ENCODE measurements at regions not wholly inside any gene's neighbourhood (a gene's known extent, or its start where the extent isn't known, plus 50 kb on each side); places are given as distances from the start of the nearest gene placed in this dataset.

GRCh38 chr5:93145019-93145418 lies 436.0 kb downstream of the NR2F1-AS1 start:
- no peak for TF ChIP-seq USF1 (IDR thresholded peaks at IDR 0.05)
- no peak for TF ChIP-seq CEBPB (IDR thresholded peaks at IDR 0.05)
- no peak for TF ChIP-seq MAX (IDR thresholded peaks at IDR 0.05)
- TF ChIP-seq FOXM1 (IDR thresholded peaks at IDR 0.05; ENCODE audit: borderline replicate concordance, low read depth) = no peak
- TF ChIP-seq CREB1 (IDR thresholded peaks at IDR 0.05; ENCODE audit: low read depth) = no peak
- no peak for TF ChIP-seq RAD21 (IDR thresholded peaks at IDR 0.05; ENCODE audit: low read depth)
- TF ChIP-seq TCF12 (IDR thresholded peaks at IDR 0.05; ENCODE audit: low read depth) = no peak
- TF ChIP-seq NFIC (IDR thresholded peaks at IDR 0.05) = no peak
- no peak for TF ChIP-seq TAF1 (IDR thresholded peaks at IDR 0.05; ENCODE audit: low read depth)
- no peak for TF ChIP-seq YY1 (IDR thresholded peaks at IDR 0.05; ENCODE audit: low read depth)
- no peak for TF ChIP-seq EGR1 (IDR thresholded peaks at IDR 0.05)
- no peak for TF ChIP-seq TEAD4 (IDR thresholded peaks at IDR 0.05)
- TF ChIP-seq REST (IDR thresholded peaks at IDR 0.05; ENCODE audit: low read depth) = no peak
- TF ChIP-seq EP300 (IDR thresholded peaks at IDR 0.05; ENCODE audit: borderline replicate concordance) = no peak

GRCh38 chr5:93141969-93142368 lies 439.1 kb downstream of the NR2F1-AS1 start:
- no peak for TF ChIP-seq MAX (IDR thresholded peaks at IDR 0.05)
- TF ChIP-seq TEAD4 (IDR thresholded peaks at IDR 0.05) = no peak
- TF ChIP-seq TCF12 (IDR thresholded peaks at IDR 0.05; ENCODE audit: low read depth) = no peak
- TF ChIP-seq USF1 (IDR thresholded peaks at IDR 0.05) = no peak
- TF ChIP-seq YY1 (IDR thresholded peaks at IDR 0.05; ENCODE audit: low read depth) = no peak

GRCh38 chr5:93130624-93131490 lies 450.2 kb downstream of the NR2F1-AS1 start:
- no peak for TF ChIP-seq EP300 (IDR thresholded peaks at IDR 0.05; ENCODE audit: borderline replicate concordance)
- TF ChIP-seq USF1 (IDR thresholded peaks at IDR 0.05) = no peak
- TF ChIP-seq EGR1 (IDR thresholded peaks at IDR 0.05) = no peak
- TF ChIP-seq CEBPB (IDR thresholded peaks at IDR 0.05) = no peak
- TF ChIP-seq NFIC (IDR thresholded peaks at IDR 0.05) = no peak
- no peak for TF ChIP-seq TEAD4 (IDR thresholded peaks at IDR 0.05)
- TF ChIP-seq TCF12 (IDR thresholded peaks at IDR 0.05; ENCODE audit: low read depth) = no peak
- TF ChIP-seq FOXM1 (IDR thresholded peaks at IDR 0.05; ENCODE audit: borderline replicate concordance, low read depth) = no peak
- TF ChIP-seq YY1 (IDR thresholded peaks at IDR 0.05; ENCODE audit: low read depth) = no peak
- TF ChIP-seq TAF1 (IDR thresholded peaks at IDR 0.05; ENCODE audit: low read depth) = no peak
- no peak for TF ChIP-seq MAX (IDR thresholded peaks at IDR 0.05)
- no peak for TF ChIP-seq RAD21 (IDR thresholded peaks at IDR 0.05; ENCODE audit: low read depth)
- no peak for TF ChIP-seq CREB1 (IDR thresholded peaks at IDR 0.05; ENCODE audit: low read depth)
- no peak for TF ChIP-seq ZBTB7A (IDR thresholded peaks at IDR 0.05; ENCODE audit: low read depth)
- TF ChIP-seq REST (IDR thresholded peaks at IDR 0.05; ENCODE audit: low read depth) = no peak

GRCh38 chr5:93126634-93127033 lies 454.4 kb downstream of the NR2F1-AS1 start:
- TF ChIP-seq CEBPB (IDR thresholded peaks at IDR 0.05) (no peak), USF1 (IDR thresholded peaks at IDR 0.05) (no peak)

GRCh38 chr5:93123127-93123526 lies 457.9 kb downstream of the NR2F1-AS1 start:
- TF ChIP-seq REST (IDR thresholded peaks at IDR 0.05; ENCODE audit: low read depth) (no peak), YY1 (IDR thresholded peaks at IDR 0.05; ENCODE audit: low read depth) (no peak), RAD21 (IDR thresholded peaks at IDR 0.05; ENCODE audit: low read depth) (no peak), ZBTB7A (IDR thresholded peaks at IDR 0.05; ENCODE audit: low read depth) (no peak), EGR1 (IDR thresholded peaks at IDR 0.05) (no peak), FOXM1 (IDR thresholded peaks at IDR 0.05; ENCODE audit: borderline replicate concordance, low read depth) (no peak), MAX (IDR thresholded peaks at IDR 0.05) (no peak), USF1 (IDR thresholded peaks at IDR 0.05) (no peak), CEBPB (IDR thresholded peaks at IDR 0.05) (no peak), CREB1 (IDR thresholded peaks at IDR 0.05; ENCODE audit: low read depth) (no peak), TCF12 (IDR thresholded peaks at IDR 0.05; ENCODE audit: low read depth) (no peak), NFIC (IDR thresholded peaks at IDR 0.05) (no peak)
